Mesendoderm (in vitro differentiated cells): ENCODE measurements at regions not wholly inside any gene's neighbourhood (a gene's known extent, or its start where the extent isn't known, plus 50 kb on each side); places are given as distances from the start of the nearest gene placed in this dataset.
"Not testable (repeated sequence)": the region's sequence is repeated elsewhere in the genome, so short reads cannot be mapped to it uniquely, and the experiment has no call there.

Experiments
- DNase-seq: peaks from one replicate; pipeline ENCODE4 v3.0.0; 2013
- H2AK5ac ChIP-seq: 2 replicates; pipeline ENCODE4 v1.6.1; 2013; ENCODE audit warnings: low read length, inconsistent platforms
- H2BK120ac ChIP-seq: 2 replicates; pipeline ENCODE4 v1.6.1; 2013; ENCODE audit warnings: low read depth, mild to moderate bottlenecking, low read length, moderate library complexity, mixed read lengths
- H2BK15ac ChIP-seq: replicated peaks from 2 replicates; pipeline ENCODE4 v1.6.1; 2013; ENCODE audit warnings: low read depth, mild to moderate bottlenecking, moderate library complexity
- H2BK5ac ChIP-seq: 2 replicates; pipeline ENCODE4 v1.6.1; 2013; ENCODE audit warnings: low read length, inconsistent platforms
- H3K18ac ChIP-seq: 2 replicates; pipeline ENCODE4 v1.6.1; 2013; ENCODE audit warnings: mild to moderate bottlenecking, low read length, mixed read lengths
- H3K23ac ChIP-seq: one replicate; pipeline ENCODE4 v1.6.1; 2013; ENCODE audit warnings: low read length
- H3K27ac ChIP-seq: 2 replicates; pipeline ENCODE4 v1.5.1; 2013; ENCODE audit warnings: low read depth, mild to moderate bottlenecking, inconsistent platforms, low read length, moderate library complexity
- H3K27me3 ChIP-seq: 2 replicates; pipeline ENCODE4 v1.6.1; 2013; ENCODE audit warnings: low read length, control low read depth, mild to moderate bottlenecking, inconsistent platforms; ENCODE audit not compliant: insufficient read depth, poor library complexity
- H3K36me3 ChIP-seq: 2 replicates; pipeline ENCODE4 v1.6.1; 2013; ENCODE audit warnings: low read length, inconsistent platforms; ENCODE audit not compliant: control insufficient read depth, insufficient read depth
- H3K4ac ChIP-seq: one replicate; pipeline ENCODE4 v1.6.1; 2013; ENCODE audit warnings: low read depth, mild to moderate bottlenecking, low read length, moderate library complexity
- H3K4me1 ChIP-seq: 2 replicates; pipeline ENCODE4 v1.6.1; 2013; ENCODE audit warnings: low read depth, low read length, inconsistent platforms; ENCODE audit not compliant: control insufficient read depth
- H3K4me2 ChIP-seq: 2 replicates; pipeline ENCODE4 v1.6.1; 2013; ENCODE audit warnings: low read length
- H3K4me3 ChIP-seq: 2 replicates; pipeline ENCODE4 v1.5.1; 2013; ENCODE audit warnings: mild to moderate bottlenecking, low read length
- H3K56ac ChIP-seq: one replicate; pipeline ENCODE4 v1.6.1; 2013; ENCODE audit warnings: low read length
- H3K79me1 ChIP-seq: 2 replicates; pipeline ENCODE4 v1.6.1; 2013; ENCODE audit warnings: low read length, inconsistent platforms
- H3K79me2 ChIP-seq: 2 replicates; pipeline ENCODE4 v1.6.1; 2013; ENCODE audit warnings: mild to moderate bottlenecking, low read length; ENCODE audit not compliant: control insufficient read depth, insufficient read depth
- H3K9ac ChIP-seq: 2 replicates; pipeline ENCODE4 v1.6.1; 2013; ENCODE audit warnings: low read length, inconsistent platforms
- H4K5ac ChIP-seq: one replicate; pipeline ENCODE4 v1.6.1; 2013; ENCODE audit warnings: low read length
- H4K8ac ChIP-seq: one replicate; pipeline ENCODE4 v1.6.1; 2013; ENCODE audit warnings: low read depth, mild to moderate bottlenecking, control low read depth, low read length, moderate library complexity
- WGBS: extraction: QIAGEN DNeasy Blood & Tissue Kit; methylation state at CpG from one replicate; pipeline ENCODE4 v1.1.7; 2013; ENCODE audit warnings: low lambda C conversion rate, missing lambda C conversion rate; ENCODE audit not compliant: insufficient coverage; ENCODE audit errors: extremely low coverage; 5-methylcytosine and 5-hydroxymethylcytosine counted together

- H3K27me3 ChIP-seq, H3K79me2 ChIP-seq, H3K79me1 ChIP-seq, H3K56ac ChIP-seq, H3K18ac ChIP-seq, H2AK5ac ChIP-seq, H3K23ac ChIP-seq, H4K8ac ChIP-seq, H3K4me1 ChIP-seq, DNase-seq, H3K27ac ChIP-seq, H3K4ac ChIP-seq, H2BK15ac ChIP-seq, H3K36me3 ChIP-seq, H2BK5ac ChIP-seq, H3K4me3 ChIP-seq, H3K4me2 ChIP-seq, H4K5ac ChIP-seq, H3K9ac ChIP-seq, H2BK120ac ChIP-seq: not testable (repeated sequence)
- no CpG with 5 or more reads among the region's 3 CpGs for WGBS
These were observed 246.6 kb downstream of the UBE2NL start for GRCh38 chrX:144130507-144130906.

- H3K79me1 ChIP-seq, H3K4me3 ChIP-seq, H3K23ac ChIP-seq, H3K4ac ChIP-seq, H3K4me1 ChIP-seq, H3K36me3 ChIP-seq, H3K27ac ChIP-seq, H4K8ac ChIP-seq, H3K9ac ChIP-seq, H3K79me2 ChIP-seq, H4K5ac ChIP-seq, H2BK15ac ChIP-seq, H3K56ac ChIP-seq, H3K27me3 ChIP-seq, H3K18ac ChIP-seq, H2AK5ac ChIP-seq, DNase-seq, H2BK5ac ChIP-seq, H2BK120ac ChIP-seq, H3K4me2 ChIP-seq: not testable (repeated sequence)
- no CpG with 5 or more reads among the region's 3 CpGs for WGBS
These were observed 247.2 kb downstream of the UBE2NL start for GRCh38 chrX:144131080-144131479.

- H3K27me3 ChIP-seq, H2BK120ac ChIP-seq, H3K23ac ChIP-seq, DNase-seq, H4K5ac ChIP-seq, H3K4me1 ChIP-seq, H3K79me1 ChIP-seq, H2BK15ac ChIP-seq, H3K36me3 ChIP-seq, H3K56ac ChIP-seq, H4K8ac ChIP-seq, H2AK5ac ChIP-seq, H3K4me3 ChIP-seq, H2BK5ac ChIP-seq, H3K4ac ChIP-seq, H3K9ac ChIP-seq, H3K4me2 ChIP-seq, H3K79me2 ChIP-seq, H3K18ac ChIP-seq, H3K27ac ChIP-seq: not testable (repeated sequence)
- WGBS = no CpG with 5 or more reads among the region's 2 CpGs
These were observed 250.7 kb downstream of the UBE2NL start for GRCh38 chrX:144134448-144135119.

- not testable (repeated sequence) for H2BK15ac ChIP-seq, H2BK120ac ChIP-seq, H3K4ac ChIP-seq, DNase-seq, H3K27ac ChIP-seq, H3K9ac ChIP-seq, H2BK5ac ChIP-seq, H4K5ac ChIP-seq, H3K79me1 ChIP-seq, H2AK5ac ChIP-seq, H3K56ac ChIP-seq, H3K23ac ChIP-seq, H3K4me1 ChIP-seq, H3K27me3 ChIP-seq, H4K8ac ChIP-seq, H3K36me3 ChIP-seq, H3K4me2 ChIP-seq, H3K79me2 ChIP-seq, H3K4me3 ChIP-seq, H3K18ac ChIP-seq
- no CpG with 5 or more reads among the region's 5 CpGs for WGBS
These were observed 270.6 kb downstream of the UBE2NL start for GRCh38 chrX:144154474-144154873.

- H3K4me3 ChIP-seq, H3K4ac ChIP-seq, H2BK120ac ChIP-seq, H3K27me3 ChIP-seq, H3K9ac ChIP-seq, H2BK5ac ChIP-seq, H3K56ac ChIP-seq, H2AK5ac ChIP-seq, H3K4me2 ChIP-seq, H3K36me3 ChIP-seq, H3K23ac ChIP-seq, H3K79me2 ChIP-seq, DNase-seq, H3K79me1 ChIP-seq, H4K5ac ChIP-seq, H3K27ac ChIP-seq, H4K8ac ChIP-seq, H3K4me1 ChIP-seq, H2BK15ac ChIP-seq, H3K18ac ChIP-seq: not testable (repeated sequence)
These were observed 301.3 kb downstream of the UBE2NL start for GRCh38 chrX:144185197-144185596.

- not testable (repeated sequence) for H3K79me1 ChIP-seq, H3K4ac ChIP-seq, H2BK5ac ChIP-seq, H3K56ac ChIP-seq, H3K27ac ChIP-seq, H4K5ac ChIP-seq, H3K27me3 ChIP-seq, H3K4me1 ChIP-seq, H4K8ac ChIP-seq, H2AK5ac ChIP-seq, H3K79me2 ChIP-seq, H2BK120ac ChIP-seq, DNase-seq, H3K36me3 ChIP-seq, H3K23ac ChIP-seq, H2BK15ac ChIP-seq, H3K4me3 ChIP-seq, H3K4me2 ChIP-seq, H3K18ac ChIP-seq, H3K9ac ChIP-seq
- no CpG with 5 or more reads among the region's 4 CpGs for WGBS
These were observed 304.6 kb downstream of the UBE2NL start for GRCh38 chrX:144188489-144188888.
